Stimulated activated CD8-positive, alpha-beta memory T cell treated with anti-CD3 and anti-CD28 coated beads, Interleukin-7, amount 100 ng/mL, for 4 hours (primary cell): ENCODE measurements at regions not wholly inside any gene's neighbourhood (a gene's known extent, or its start where the extent isn't known, plus 50 kb on each side); places are given as distances from the start of the nearest gene placed in this dataset.

Experiments
- DNase-seq, 2 donors: peaks; one replicate each; pipeline ENCODE4 v3.0.0-alpha.2; 2020; ENCODE audit warnings: low read depth in 2 of 2

DNA sequence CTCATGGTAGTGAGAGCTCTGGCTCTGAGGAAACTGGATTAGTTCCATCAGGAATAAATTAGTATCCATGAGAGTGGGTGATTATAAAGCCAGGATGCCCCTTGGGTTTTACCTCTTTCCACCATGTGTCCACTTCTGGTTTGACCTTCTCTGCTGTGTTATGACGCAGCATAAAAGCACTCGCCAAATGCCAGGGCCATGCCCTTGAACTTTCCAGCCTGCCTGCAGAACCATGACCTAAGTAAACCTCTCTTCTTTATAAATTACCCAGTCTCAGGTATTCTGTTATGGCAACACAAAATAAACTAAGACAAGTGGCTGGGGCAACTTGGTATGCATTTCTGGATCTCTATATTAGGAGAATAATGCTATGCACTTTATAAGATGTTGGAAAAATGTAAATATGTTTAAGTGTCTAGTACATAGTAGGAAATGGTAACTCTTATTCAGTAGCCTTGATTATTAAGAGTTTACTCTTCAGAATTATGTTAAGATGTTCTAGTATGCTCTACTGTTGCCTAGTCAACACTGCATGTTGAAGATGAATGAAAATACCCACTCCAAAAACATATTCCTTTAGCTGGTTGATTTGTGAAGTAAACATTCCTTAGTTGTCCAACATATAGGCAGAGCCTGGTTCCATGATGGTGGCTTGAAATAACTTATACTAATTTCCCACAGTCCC, 455.6 kb upstream of the TMPO start:
- no peak for DNase-seq

DNA sequence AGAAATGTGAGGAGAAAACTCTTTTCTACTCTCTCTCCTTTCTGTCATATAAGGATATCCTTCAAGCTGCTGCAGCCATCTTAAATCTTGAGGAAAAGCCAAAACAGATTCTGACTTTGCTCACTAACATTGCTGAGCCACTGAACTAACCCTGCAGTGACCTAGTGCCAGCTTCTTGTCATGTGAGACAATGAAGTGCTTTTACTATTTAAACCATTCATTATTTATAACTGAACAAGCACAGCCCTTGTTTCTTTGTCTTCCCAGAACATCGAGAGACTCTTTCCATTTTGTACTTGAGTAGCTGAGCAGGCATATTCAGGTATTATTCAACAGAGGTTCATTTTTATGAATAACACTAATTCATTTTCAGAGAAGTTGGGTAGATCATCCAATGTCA, 455.0 kb upstream of the TMPO start:
- DNase-seq, result no peak

DNA sequence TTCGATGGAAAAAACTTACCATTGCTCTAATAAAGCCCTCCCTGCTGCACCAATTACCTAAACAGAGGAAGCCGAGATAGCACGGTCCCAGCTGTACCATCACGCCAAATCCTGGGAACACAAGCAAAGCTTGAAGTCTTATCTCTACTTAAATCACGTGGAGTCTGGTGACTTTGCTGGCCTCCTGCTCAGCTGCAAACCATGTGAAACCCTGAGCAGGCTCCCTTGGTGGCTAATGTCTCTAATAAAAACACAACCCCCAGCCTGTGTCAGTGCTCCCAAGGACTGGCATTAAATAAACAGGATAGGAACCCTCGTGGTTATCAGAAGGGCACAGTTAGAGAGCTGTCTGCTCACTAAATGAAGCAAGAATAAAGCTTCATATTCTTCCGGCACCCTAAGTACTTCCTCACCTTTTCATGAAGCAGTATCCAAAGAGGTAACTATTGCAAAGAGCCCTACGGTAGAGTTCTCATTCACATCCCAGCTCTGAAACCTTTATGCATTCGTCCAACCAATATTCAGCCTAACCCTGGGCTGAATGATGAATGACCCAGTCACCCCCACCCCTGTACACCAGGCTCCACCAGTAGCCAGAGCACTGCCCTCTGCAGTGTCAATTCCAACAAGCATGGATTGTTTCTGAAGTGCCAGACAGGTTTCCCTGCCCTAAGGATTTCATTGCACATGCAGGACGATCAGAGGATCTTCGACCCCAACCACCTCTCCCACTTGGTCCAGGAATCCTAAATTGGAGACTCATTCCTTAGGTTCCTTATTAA, 452.7 kb upstream of the TMPO start:
- DNase-seq, result no peak

DNA sequence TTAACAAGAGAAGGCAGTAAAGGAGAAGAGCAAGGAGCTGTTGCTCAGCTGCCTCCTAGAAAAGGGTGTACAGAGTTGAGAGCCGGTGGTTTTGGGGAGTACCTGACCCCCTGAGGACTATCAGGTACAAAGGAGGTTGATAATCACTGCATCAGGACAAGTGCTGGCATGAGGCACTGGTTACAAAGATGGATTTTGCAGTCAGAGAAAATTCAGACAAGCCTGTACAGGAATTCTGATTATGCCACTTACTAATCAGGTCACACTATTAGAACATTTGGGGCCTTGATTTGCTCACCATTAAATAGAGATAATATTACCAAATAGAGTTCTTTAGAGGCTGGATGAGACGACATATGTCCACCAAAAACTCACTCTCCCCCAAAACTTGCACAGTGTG, 450.9 kb upstream of the TMPO start:
- DNase-seq, result no peak

DNA sequence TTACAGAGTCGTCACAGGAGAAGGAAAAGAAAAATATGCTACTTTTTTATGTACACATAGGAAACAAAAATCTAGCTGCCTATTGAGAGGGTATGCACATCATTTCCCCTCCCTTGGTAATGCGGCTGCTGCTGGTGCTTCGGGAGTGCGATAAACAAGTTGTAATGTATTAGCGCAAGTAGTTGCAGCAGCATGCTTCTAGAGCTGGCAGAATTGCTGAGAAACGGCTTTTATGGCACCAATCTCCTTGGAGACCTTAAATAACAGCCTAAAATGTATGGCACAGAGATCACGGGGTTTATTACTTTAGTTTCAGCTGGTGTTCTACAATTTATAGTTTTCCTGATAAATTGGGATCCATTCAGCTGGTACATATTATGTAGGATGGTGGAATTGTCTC, 447.6 kb upstream of the TMPO start:
- DNase-seq, result no peak

DNA sequence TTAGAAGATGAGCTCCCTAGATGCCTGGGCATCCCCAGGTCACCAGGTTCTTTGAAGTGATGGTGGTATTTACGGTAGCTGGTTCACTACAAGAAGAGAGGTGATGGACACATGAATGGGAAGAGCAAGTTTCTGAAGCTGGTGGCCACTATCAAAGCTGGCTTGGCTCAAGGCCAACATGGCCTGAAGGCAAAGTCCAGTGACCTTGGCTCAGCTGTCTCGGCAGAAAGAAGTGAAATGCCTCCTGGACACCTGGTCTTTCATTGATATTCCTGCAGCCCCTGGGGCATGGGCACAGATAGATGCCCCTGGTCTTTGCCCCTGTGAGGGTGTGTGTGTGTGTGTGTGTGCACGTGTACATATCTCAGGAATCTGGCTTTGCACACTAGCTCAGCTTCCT, 441.8 kb upstream of the TMPO start:
- DNase-seq, result no peak

DNA sequence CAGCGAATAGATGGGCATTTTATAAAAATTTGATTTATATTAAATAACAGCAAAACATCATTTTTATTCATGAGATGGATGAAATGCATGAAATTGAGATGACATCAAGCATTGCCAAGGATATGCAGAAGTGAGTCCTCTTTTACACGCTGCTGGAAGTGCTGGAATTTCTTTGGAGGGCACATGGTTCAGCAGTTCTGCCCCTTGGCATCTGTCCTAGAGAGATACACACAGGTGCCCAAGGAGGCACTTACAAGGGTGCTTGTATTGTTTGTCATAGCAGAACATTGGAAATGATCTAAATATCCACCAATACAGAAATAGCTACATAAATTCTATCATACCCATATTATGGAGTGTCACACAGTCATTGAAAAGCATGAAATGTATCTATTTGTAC, 441.1 kb upstream of the TMPO start:
- DNase-seq, result no peak

DNA sequence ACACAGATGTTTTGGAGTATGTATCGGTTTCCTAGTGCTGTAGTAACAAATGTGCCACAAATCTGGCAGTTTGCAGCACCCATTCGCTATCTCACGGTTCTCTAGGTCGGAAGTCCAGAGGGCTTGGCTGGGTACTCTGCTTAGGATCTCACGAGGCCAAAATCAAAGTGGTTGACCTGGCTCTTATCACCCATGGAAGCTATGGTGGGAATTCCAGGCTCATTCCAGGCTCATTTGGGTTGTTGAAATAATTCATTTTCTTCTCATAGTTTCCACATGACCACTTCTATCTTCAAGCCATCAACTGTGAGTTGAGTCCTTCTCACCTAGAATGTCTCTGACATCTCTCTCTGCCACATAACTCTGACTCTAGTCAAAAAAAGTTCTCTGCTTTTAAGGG, 431.0 kb upstream of the TMPO start:
- no peak for DNase-seq

DNA sequence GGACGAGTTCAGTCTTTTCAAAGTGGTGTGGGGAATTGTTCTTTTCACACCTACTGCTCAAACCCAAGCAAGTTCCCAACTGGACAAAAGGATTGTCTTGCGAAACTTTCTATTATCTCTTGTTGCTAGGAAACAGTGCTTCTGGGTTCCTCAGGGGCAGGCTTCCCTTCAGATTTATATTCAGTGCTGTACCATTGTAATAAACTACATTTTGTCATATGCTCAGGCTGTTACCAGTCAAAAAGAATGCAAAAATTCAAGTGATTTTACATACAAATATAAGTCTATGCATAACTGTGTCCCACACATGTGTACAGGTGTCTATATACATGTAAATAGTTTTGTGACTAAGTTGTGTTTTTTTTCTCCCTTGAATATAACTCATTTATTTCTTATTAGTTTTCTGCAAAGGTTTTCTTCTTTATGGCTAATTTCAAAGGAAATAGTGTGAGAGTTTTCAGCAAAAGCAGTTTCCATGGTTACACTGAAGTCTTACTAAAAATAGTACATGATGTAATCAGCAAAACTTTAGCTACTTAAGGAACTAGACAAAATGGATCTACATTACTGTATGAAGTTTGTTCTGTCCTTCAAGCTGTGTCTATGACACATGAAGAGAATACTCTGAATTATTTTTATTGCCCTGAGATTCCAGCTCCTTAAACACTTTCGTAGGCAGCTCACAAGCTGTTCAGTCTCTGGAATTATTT, 430.2 kb upstream of the TMPO start:
- DNase-seq, result no peak

DNA sequence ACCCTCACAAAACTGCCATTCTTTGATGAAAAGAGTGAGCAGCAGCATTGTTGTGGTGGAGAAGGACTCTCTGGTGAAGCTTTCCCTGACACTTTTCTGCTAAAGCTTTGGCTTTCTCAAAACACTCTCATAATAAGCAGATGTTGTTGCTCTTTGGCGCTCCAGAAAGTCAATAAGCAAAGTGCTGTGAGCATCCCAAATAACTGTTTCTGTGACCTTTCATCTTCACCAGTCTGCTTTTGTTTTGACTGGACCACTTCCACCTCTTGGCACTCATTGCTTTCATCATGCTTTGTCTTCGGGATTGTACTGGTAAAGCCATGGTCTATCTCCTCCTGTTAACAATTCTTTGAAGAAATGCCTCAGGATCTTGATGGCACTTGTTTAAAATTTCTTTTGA, 424.7 kb upstream of the TMPO start:
- no peak for DNase-seq

DNA sequence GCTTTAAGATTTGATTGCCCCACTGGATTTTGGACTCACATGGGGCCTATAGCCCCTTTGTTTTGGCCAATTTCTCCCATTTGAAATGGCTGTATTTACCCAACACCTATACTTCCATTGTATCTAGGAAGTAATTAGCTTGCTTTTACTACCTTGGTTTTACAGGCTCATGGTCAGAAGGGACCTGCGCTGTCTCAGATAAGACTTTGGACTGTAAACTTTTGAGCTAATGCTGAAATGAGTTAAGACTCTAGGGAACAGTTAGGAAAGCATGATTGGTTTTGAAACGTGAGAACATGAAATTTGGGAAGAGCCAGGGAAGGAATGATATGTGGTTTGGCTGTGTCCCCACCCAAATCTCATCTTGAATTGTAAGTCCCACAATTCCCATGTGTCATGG, 419.0 kb upstream of the TMPO start:
- DNase-seq, result no peak

DNA sequence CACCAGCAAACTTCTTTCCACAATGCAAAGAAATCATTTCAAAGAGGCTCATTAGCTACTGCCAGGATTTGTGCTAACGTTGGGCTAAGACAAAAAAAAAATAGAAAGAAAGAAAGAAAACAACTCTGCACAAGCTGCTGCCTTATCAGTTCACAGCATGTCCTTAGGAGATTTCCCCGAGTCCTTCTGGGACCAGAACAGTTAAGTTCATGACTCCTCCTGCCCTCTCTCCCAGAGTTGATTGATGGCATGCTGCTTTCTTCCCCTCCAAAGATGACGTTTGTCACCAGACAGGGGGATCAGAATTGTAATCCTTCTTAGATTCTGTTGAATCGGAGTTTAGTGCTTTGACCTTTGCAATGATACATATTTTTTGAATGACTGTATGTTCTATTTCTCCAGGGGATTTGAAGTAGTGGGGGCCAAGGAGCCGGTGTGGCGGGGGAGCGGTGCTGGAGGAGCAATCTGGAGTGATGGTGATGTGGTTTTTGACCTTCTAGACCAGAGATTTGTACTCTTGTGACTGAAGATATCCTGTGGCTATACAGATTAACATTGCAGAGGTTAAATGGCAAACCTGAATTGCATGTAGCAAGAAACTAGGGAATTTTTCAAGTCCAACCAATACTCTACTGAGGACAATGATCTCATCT, 409.2 kb upstream of the TMPO start:
- DNase-seq, result no peak

DNA sequence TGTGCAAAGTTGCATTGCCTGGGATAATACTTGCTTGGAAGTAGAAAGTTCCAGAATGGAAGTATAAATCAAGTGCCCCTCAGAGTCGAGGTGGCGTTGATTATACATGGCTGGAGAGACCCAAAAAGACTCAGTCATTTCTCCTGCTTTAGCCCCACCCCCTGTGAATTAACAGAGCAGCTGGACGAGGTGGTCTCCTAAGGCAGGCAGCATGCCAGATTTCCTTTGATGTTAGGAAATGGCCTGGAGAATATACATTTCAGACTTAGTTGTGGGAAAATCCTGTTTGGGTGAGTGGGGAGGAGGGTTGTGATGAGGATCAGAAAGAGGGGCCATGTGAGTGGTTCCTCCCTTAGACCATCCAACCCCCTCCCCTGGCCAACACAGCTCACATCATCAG, 406.1 kb upstream of the TMPO start:
- no peak for DNase-seq

DNA sequence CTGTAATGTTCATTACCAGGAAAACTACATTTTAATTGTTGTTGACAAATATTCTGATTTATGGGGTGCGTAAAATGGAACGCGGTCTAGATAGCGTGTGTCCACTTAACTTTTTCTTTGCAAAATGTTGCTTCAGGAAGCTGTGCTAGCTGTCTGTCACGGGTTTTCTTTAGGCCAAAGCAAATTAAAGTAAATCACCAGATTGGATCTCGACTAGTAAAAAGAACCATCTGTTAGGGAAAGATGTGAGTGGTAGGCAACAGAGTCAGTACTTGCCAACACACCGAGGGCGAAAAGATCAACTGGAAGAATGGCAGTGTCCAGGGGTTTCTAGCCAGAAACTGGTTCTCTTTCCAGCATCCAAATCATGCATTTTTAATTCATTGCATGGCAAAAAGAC, 404.9 kb upstream of the TMPO start:
- no peak for DNase-seq

DNA sequence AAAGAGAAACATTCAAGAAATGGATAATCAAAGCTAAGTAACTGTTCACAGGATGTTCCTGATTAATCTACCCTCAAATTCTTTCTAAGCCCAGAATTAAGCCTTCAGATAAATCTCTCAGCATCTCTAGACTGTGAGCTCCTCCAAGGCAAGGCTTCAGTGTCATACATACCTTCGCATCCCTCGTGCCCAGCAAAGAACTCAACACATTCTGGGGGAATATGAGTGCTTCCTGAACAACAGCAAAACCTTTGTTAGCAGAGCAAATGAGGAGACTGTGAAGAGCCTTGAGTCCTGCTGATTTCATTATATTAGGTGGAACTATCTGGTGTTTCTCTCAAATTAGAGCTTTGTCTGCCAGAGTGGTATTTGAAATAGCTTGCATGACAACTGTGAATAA, 401.8 kb upstream of the TMPO start:
- no peak for DNase-seq

DNA sequence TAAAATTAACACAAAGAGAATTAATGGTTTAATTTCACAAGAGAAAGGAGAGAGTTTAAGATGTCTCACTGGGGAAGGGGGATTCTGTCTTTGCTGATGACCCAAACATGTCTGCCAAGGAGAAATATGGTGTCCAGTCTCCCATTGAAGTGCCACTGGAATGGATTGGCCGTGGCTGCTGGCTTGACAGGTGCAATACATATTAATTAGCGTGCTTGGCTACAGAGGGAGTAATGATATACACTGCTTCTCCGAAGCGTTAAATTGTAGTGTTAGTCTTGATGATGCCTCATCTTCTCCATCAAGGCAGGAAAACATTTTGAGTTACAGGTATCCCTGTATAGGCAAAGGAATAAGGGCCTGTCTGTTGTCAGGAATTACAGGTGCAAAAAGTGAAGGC, 393.4 kb upstream of the TMPO start:
- DNase-seq, result no peak

DNA sequence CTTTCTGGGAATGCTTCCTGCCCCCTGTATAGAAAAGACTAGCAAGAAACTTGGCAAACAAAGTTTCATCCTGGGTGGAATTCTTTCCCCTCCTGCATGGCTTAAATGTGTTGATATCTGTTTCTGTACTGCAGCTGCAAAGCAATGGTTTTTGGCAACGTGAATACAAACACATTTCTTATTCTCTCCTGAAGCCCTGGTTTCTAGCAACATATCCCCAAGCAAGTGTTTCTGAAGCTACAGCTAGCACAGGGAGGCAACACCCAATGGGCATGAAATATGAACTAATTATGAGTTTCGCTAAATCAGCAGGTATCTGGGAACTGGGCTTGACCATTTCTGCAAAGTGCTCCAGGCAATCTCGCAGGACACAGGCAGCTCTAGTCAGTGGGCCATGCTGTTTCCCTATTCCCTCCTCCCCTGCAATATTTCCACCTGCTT, 392.3 kb upstream of the TMPO start:
- DNase-seq, result no peak

DNA sequence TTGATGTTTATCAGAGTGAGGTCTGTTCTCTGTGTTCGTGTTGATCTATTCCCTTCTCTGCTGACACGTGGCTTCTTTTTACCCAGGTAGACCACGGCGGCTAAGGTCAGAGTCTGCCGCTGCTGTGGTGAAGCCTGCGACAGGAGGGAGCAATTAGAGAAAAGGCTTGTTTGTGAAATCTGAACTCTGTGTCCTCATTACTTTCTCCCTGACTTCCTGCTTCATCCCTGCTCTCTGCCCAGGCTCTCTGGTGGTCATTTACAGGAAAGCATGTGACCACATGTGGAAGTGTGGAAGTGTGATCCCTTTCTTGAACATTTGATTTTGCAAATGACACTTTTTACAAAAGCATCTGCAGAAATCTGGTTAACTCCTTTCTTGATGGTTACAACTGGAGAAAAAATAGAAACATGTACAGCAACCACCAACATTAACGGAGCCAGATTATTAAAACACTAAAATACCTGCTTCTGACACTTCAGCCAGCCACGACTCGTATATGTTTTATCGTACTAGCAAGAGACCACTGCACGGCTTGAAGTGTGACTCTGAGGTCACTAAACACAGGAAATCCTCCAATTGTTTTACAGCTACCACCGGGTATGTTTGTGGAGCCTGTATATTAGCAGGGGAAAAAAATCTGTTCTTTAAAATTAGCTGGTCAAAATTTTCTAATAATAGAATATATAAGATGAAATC, 388.6 kb upstream of the TMPO start:
- DNase-seq, result no peak

DNA sequence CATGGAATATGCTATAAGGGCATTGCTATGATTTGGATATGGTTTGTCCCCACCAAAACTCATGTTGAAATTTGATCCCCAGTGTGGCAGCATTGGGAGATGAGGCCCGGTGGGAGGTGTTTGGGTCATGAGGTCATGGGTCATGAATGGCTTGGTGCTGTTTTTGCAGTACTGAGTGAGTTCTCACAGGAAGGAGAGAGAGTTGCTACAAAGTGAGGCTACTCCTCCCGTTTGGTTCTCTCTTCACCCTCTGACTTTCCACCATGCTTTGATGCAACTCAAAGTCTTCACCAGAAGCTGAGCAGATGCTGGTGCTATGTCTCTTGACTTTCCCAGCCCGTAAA, 388.1 kb upstream of the TMPO start:
- DNase-seq, result no peak

DNA sequence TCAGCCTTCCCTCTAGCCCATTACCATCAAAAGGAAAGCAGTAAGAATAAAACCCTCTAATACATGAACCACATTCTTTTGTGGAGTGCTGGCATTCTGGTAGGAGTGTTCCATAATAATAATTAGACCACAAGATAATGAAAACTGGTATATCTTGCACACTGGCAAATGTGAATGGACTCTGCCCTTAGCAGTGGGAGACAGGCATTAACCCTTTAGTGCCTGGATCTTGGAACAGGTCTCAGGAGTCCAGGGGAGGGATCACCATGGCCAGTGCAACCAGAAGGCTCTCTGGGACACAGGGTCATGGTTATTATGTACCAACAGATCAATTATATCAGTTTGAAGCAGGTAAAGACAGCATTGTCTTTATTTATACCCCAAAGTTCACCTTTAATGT, 387.5 kb upstream of the TMPO start:
- DNase-seq, result no peak

DNA sequence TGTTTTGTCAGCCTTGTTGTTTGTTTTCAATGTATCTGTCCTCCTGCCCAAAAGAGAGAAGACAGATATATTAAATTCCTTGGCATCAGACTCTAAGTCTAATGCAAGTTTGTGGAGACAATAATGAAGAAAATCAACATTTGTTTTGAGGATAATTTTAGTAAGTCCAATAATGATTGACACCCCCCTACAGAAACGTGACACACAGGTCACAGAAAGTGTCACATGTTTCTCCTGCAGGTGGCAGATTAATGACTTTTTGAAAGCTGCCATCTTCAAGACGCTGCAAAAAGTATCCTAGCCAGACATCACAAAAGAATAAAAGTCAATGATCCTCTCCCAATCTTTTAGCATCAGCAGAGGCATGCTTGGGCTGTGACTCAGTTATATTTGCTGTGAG, 378.8 kb upstream of the TMPO start:
- no peak for DNase-seq

DNA sequence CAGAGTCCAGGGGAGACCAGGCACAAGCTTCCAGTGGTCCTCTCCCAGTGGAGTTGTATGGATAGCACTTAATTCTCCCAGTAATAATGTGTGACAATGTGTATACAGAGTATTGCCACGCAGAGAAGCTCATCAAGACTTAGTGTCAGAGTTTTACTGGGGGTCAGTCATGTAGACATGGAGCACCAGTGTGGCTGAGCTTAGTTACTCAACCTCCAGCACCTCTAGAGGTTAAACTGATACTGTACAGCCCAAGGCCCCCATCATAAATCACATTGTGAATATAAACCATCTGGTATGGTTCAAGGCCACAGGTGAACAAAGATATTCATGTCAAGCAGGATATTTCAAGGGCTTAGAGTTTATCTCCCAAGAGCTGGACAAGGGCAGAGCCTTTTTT, 378.1 kb upstream of the TMPO start:
- DNase-seq, result no peak
